GM12878 (cell line): ENCODE measurements at regions not wholly inside any gene's neighbourhood (a gene's known extent, or its start where the extent isn't known, plus 50 kb on each side); places are given as distances from the start of the nearest gene placed in this dataset.

Experiments used
- ATAC-seq: fragments of 200-7000 bp; cut with Tn5 transposase; 3 replicates; pipeline ENCODE4 v1.9.1; 2020; ENCODE audit warnings: mild to moderate bottlenecking, moderate library complexity
- BruUV-seq: library from RNA; stranded (reverse); fragments of 400-500 nt; replicated peaks from 2 replicates; lab custom pipeline; 2021; lab: Mats Ljungman, UMichigan
- CTCF ChIA-PET: fragments of 300-600 bp; sonication (Branson Sonifier 250); formaldehyde crosslinking; extraction: SDS; loops from one replicate; lab custom pipeline; 2021; ENCODE audit warnings: inconsistent platforms; lab: Yijun Ruan, JAX
- POLR2A ChIA-PET: fragments of 350-600 bp; formaldehyde crosslinking; extraction: SDS; loops from one replicate; lab custom pipeline; 2021; ENCODE audit warnings: inconsistent platforms; lab: Charles Lee
- RAD21 ChIA-PET: fragments of 300-600 bp; sonication (Branson Sonifier 250); formaldehyde crosslinking; loops from one replicate; lab custom pipeline; 2023; ENCODE audit warnings: antibody characterized with exemption; ENCODE audit not compliant: unreplicated experiment; lab: Charles Lee
- SMC1A ChIA-PET: fragments of 300-600 bp; sonication (Branson Sonifier 250); formaldehyde crosslinking; loops from one replicate; lab custom pipeline; 2023; ENCODE audit not compliant: unreplicated experiment, uncharacterized antibody; lab: Charles Lee
- DNase-seq: peaks from one replicate; pipeline ENCODE4 v3.0.0-alpha.2; 2011; ENCODE audit warnings: low read depth, low spot score
- FAIRE-seq: peaks from 3 replicates; lab custom pipeline; 2011; peaks lifted over from hg19 to GRCh38; lab: Jason Lieb, UNC
- H2AFZ ChIP-seq: 2 replicates; pipeline ENCODE4 v1.6.0; 2011; ENCODE audit warnings: low read depth, low read length, control low read depth; ENCODE audit not compliant: control insufficient read depth
- H3K27ac ChIP-seq: 2 replicates; pipeline ENCODE4 v1.5.1; 2011; ENCODE audit warnings: control low read depth; ENCODE audit not compliant: control insufficient read depth, insufficient read depth
- H3K27me3 ChIP-seq, 2 experiments: replicated peaks in 1 of 2; 2 replicates each; pipeline versions ENCODE4 v1.6.0 to v1.6.1; 2011; ENCODE audit warnings: low read length in 1 of 2; ENCODE audit not compliant: control insufficient read depth in 2 of 2, insufficient read depth in 2 of 2
- H3K36me3 ChIP-seq, 2 experiments: 2 replicates each; pipeline ENCODE4 v1.5.1; 2011; ENCODE audit warnings: low read length in 1 of 2; ENCODE audit not compliant: control insufficient read depth in 2 of 2, insufficient read depth in 2 of 2
- H3K4me1 ChIP-seq: 2 replicates; pipeline ENCODE4 v1.6.1; 2011; ENCODE audit warnings: mild to moderate bottlenecking, low read length, moderate library complexity, mixed read lengths; ENCODE audit not compliant: control insufficient read depth, insufficient read depth
- H3K4me2 ChIP-seq: 2 replicates; pipeline ENCODE4 v1.6.0; 2011; ENCODE audit warnings: control low read depth; ENCODE audit not compliant: control insufficient read depth, insufficient read depth
- H3K4me3 ChIP-seq: fragments of 200-600 bp; sonication (generic); 2 replicates; pipeline ENCODE4 v1.5.1; 2016
- H3K79me2 ChIP-seq: 2 replicates; pipeline ENCODE4 v1.6.0; 2011; ENCODE audit warnings: low read length; ENCODE audit not compliant: control insufficient read depth, insufficient read depth
- H3K9ac ChIP-seq: 2 replicates; pipeline ENCODE4 v1.8.0; 2011; ENCODE audit warnings: low read length, control low read depth, mixed read lengths; ENCODE audit not compliant: control insufficient read depth, insufficient read depth
- H3K9me3 ChIP-seq: replicated peaks from 3 replicates; pipeline ENCODE4 v1.5.1; 2011; ENCODE audit warnings: mild to moderate bottlenecking, low read length; ENCODE audit not compliant: control insufficient read depth, insufficient read depth
- H4K20me1 ChIP-seq: 2 replicates; pipeline ENCODE4 v1.6.0; 2011; ENCODE audit not compliant: control insufficient read depth, insufficient read depth
- BHLHE40 ChIP-seq, 2 experiments: fragments of 450-650 bp in 1 of 2; IDR thresholded peaks; 2 replicates each; pipeline ENCODE4 v1.6.1; 2011 to 2017; ENCODE audit warnings: low read depth in 2 of 2, borderline replicate concordance in 1 of 2, improper control_type of control experiment in 1 of 2, low read length in 1 of 2, mild to moderate bottlenecking in 1 of 2
- CBX3 ChIP-seq: fragments of 200-600 bp; sonication (generic); IDR thresholded peaks from 2 replicates; pipeline ENCODE4 v1.6.1; 2016; ENCODE audit warnings: low read depth, borderline replicate concordance
- EZH2 ChIP-seq: IDR thresholded peaks from 2 replicates; pipeline ENCODE4 v1.6.1; 2012; ENCODE audit warnings: low read depth, mild to moderate bottlenecking, control low read depth, inconsistent platforms, low read length, borderline replicate concordance; ENCODE audit not compliant: control insufficient read depth
- FOXK2 ChIP-seq: fragments of 450-650 bp; IDR thresholded peaks from 2 replicates; pipeline ENCODE4 v1.6.1; 2017; ENCODE audit warnings: mild to moderate bottlenecking, moderate library complexity
- KDM1A ChIP-seq: fragments of 200-600 bp; sonication (generic); IDR thresholded peaks from 2 replicates; pipeline ENCODE4 v1.6.1; 2016; ENCODE audit warnings: borderline replicate concordance
- NFXL1 ChIP-seq: fragments of 450-650 bp; IDR thresholded peaks from 2 replicates; pipeline ENCODE4 v1.6.1; 2017; ENCODE audit warnings: antibody characterized with exemption, mild to moderate bottlenecking, borderline replicate concordance
- NFYB ChIP-seq: IDR thresholded peaks from 2 replicates; pipeline ENCODE4 v1.6.1; 2011; ENCODE audit warnings: low read depth, mild to moderate bottlenecking, low read length, improper control_type of control experiment, moderate library complexity; ENCODE audit not compliant: insufficient read depth
- PML ChIP-seq: IDR thresholded peaks from 2 replicates; pipeline ENCODE4 v1.6.1; 2012; ENCODE audit warnings: low read length, inconsistent platforms
- STAT3 ChIP-seq: IDR thresholded peaks from 2 replicates; pipeline ENCODE4 v1.6.1; 2011; ENCODE audit warnings: low read depth, low read length, improper control_type of control experiment
- WGBS: methylation state at CpG from one replicate; pipeline ENCODE4 v1.1.6; 2016; ENCODE audit warnings: low lambda C conversion rate; ENCODE audit not compliant: insufficient replicate concordance, insufficient coverage; ENCODE audit errors: missing lambda C conversion rate; 5-methylcytosine and 5-hydroxymethylcytosine counted together
- in situ Hi-C: fragments of 300-500 bp; cut with MboI; formaldehyde crosslinking; loops from 9 replicates; pipeline ENCODE4 v1.14.3; 2018; ENCODE audit warnings: mixed read lengths
- intact Hi-C: fragments of 100-400 bp; cut with micrococcal nuclease; formaldehyde crosslinking; loops from one replicate; pipeline ENCODE4 v1.14.2; 2022; ENCODE audit not compliant: unreplicated experiment
- TF ChIP-seq, protein P1 (sequence below): fragments of 450-650 bp; IDR thresholded peaks from 2 replicates; pipeline ENCODE4 v1.6.1; 2017; ENCODE audit warnings: mild to moderate bottlenecking, low read depth, inconsistent platforms; ENCODE audit not compliant: poor library complexity, severe bottlenecking

DNA sequence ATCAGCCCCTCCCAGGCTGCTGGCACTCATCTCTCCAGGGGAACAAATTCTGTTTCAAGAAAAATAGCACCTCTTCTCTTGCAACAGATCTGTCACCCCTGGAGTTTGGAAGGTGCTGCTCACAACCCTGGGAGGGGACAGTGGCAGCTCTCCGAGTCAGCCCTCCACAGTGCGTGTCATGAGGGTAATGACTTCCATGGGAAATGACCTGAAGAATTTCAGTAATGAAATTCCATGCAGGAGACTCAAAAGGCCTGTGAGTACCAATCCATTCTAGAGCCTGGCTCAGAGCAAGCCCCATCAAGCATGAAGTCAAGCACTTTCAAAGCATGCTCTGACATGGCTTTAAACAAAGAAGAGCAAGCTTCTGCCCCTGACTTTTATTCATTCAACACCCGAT lies 276.3 kb upstream of the PARD3B start (continued):
- TF ChIP-seq KDM1A = no peak
- no peak for TF ChIP-seq CBX3
- no peak for TF ChIP-seq NFYB

DNA sequence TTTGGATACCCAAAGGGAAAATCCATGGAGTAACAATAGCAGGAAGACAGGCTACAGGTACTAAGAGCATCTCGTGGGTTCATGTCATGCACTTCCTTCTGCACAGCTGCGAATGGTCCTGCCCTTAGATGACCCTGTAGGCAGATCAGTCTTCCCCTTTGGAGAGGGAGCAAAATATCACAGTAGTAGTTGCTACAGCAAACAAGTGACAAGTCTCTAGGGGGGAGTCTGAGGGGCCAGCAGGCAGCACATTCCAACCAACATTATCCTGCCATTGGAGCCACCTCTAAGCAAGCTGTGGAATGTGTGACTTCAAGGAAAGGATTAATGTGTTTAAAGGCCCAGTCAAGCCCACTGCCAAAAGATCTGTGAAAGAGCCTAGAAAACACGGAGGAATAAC lies 273.2 kb upstream of the PARD3B start:
- Histone ChIP-seq H3K79me2 (no peaks in the 10 kb centered on the region), H3K9ac (no peak overlapping the region), H3K4me2 (no peak overlapping the region), H3K36me3 (no peaks in the 10 kb centered on the region), H3K27me3 (no peaks in the 10 kb centered on the region), H4K20me1 (no peaks in the 10 kb centered on the region), H3K4me1 (no peaks in the 10 kb centered on the region), H3K9me3 (no peaks in the 10 kb centered on the region), H3K27ac (no peak overlapping the region), H2AFZ (no peak overlapping the region), H3K4me3 (no peak overlapping the region)
- DNase-seq (no peak), FAIRE-seq (no peak), ATAC-seq (no peak)
- ChIA-PET RAD21 (no interaction called here), CTCF (interaction anchor here (1.8 kb wide), 1 partner anchor 11 kb away, joined by 4 read pairs; no protein-coding TSS in a partner anchor), SMC1A (no interaction called here), POLR2A (no interaction called here)
- intact Hi-C loops = no loop called here
- in situ Hi-C loops = no loop called here
- TF ChIP-seq, protein P1, sequence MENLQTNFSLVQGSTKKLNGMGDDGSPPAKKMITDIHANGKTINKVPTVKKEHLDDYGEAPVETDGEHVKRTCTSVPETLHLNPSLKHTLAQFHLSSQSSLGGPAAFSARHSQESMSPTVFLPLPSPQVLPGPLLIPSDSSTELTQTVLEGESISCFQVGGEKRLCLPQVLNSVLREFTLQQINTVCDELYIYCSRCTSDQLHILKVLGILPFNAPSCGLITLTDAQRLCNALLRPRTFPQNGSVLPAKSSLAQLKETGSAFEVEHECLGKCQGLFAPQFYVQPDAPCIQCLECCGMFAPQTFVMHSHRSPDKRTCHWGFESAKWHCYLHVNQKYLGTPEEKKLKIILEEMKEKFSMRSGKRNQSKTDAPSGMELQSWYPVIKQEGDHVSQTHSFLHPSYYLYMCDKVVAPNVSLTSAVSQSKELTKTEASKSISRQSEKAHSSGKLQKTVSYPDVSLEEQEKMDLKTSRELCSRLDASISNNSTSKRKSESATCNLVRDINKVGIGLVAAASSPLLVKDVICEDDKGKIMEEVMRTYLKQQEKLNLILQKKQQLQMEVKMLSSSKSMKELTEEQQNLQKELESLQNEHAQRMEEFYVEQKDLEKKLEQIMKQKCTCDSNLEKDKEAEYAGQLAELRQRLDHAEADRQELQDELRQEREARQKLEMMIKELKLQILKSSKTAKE = no peak
- TF ChIP-seq STAT3 (no peak), EZH2 (no peak), NFXL1 (no peak), BHLHE40 (IDR thresholded peaks at IDR 0.05; ENCODE audit: borderline replicate concordance in 1 of 2, low read depth in 2 of 2, low read length in 1 of 2) (no peak), FOXK2 (no peak), PML (no peak)
- WGBS = 0% methylated on average over 3 of the region's 3 CpGs
- BruUV-seq = no TSS peak
